Uterus (tissue), 3 donors: ENCODE measurements at regions not wholly inside any gene's neighbourhood (a gene's known extent, or its start where the extent isn't known, plus 50 kb on each side); places are given as distances from the start of the nearest gene placed in this dataset.

ENCODE experiments used
- DNase-seq, 2 donors: peaks; one replicate each; pipeline ENCODE4 v3.0.0-alpha.2; 2019 to 2020
- H3K27ac ChIP-seq, 2 donors: fragments of 200-600 bp; sonication (generic); 1 replicate in 1 of 2; 2 replicates in 1 of 2; pipeline ENCODE4 v1.5.1; 2016 to 2018
- H3K27me3 ChIP-seq, 2 donors: fragments of 200-600 bp; sonication (generic); one replicate each; pipeline ENCODE4 v1.5.1; 2018 to 2019; ENCODE audit warnings: control low read depth in 1 of 2
- H3K36me3 ChIP-seq, 2 donors: fragments of 200-600 bp; sonication (generic); one replicate each; pipeline ENCODE4 v1.5.1; 2019; ENCODE audit warnings: control low read depth in 1 of 2
- H3K4me1 ChIP-seq, 2 donors: fragments of 200-600 bp; sonication (generic); one replicate each; pipeline ENCODE4 v1.5.1; 2018 to 2019; ENCODE audit warnings: control low read depth in 1 of 2
- H3K4me3 ChIP-seq, 2 donors: fragments of 200-600 bp; sonication (generic); 1 replicate in 1 of 2; 2 replicates in 1 of 2; pipeline ENCODE4 v1.5.1; 2018 to 2019; ENCODE audit warnings: mild to moderate bottlenecking in 1 of 2
- H3K9me3 ChIP-seq, 2 donors: fragments of 200-600 bp; sonication (generic); one replicate each; pipeline ENCODE4 v1.5.1; 2019; ENCODE audit warnings: control low read depth in 1 of 2
- CTCF ChIP-seq, 4 experiments: fragments of 200-600 bp in 2 of 4; fragments of 450-650 bp in 2 of 4; sonication (generic) in 2 of 4; IDR thresholded peaks; one replicate each; pipeline ENCODE4 v1.5.1; 2016 to 2019; ENCODE audit warnings: antibody characterized with exemption in 4 of 4, mild to moderate bottlenecking in 2 of 4, moderate library complexity in 1 of 4
- POLR2A ChIP-seq, 2 donors: fragments of 450-650 bp; IDR thresholded peaks; one replicate each; pipeline ENCODE4 v1.6.1; 2016; ENCODE audit warnings: antibody characterized with exemption in 2 of 2, mild to moderate bottlenecking in 1 of 2, moderate library complexity in 1 of 2
- intact Hi-C: fragments of 100-400 bp; cut with DNase I; formaldehyde crosslinking; loops from one replicate; pipeline ENCODE4 v1.15.1; 2023; ENCODE audit warnings: low total_unique reads
- donor health status: DM: yes; HTN: yes; CAD: no.

GRCh38 chr11:29373725-29374124 lies 643.1 kb downstream of the KCNA4 start:
- no peaks in the 10 kb centered on the region for H3K4me1 ChIP-seq
- intact Hi-C loops: no loop called here
- peaks cover 0 to 9% of the 10 kb centered on the region in 2 donors for H3K9me3 ChIP-seq
- no peaks in the 10 kb centered on the region for H3K27me3 ChIP-seq
- H3K36me3 ChIP-seq: no peaks in the 10 kb centered on the region
- no peak overlapping the region for H3K4me3 ChIP-seq
- DNase-seq: no peak
- TF ChIP-seq CTCF (IDR thresholded peaks at IDR 0.05): no peak
- no peak for TF ChIP-seq POLR2A (IDR thresholded peaks at IDR 0.05)
- no peak overlapping the region for H3K27ac ChIP-seq

- intact Hi-C loops: no loop called here
- Histone ChIP-seq H3K27me3 (no peaks in the 10 kb centered on the region), H3K4me3 (no peak overlapping the region), H3K36me3 (no peaks in the 10 kb centered on the region), H3K9me3 (no peaks in the 10 kb centered on the region), H3K27ac (no peak overlapping the region), H3K4me1 (no peaks in the 10 kb centered on the region)
- no peak for DNase-seq
- TF ChIP-seq POLR2A (IDR thresholded peaks at IDR 0.05) (no peak), CTCF (IDR thresholded peaks at IDR 0.05) (no peak)
Observed at GRCh38 chr11:29368126-29368525, 648.7 kb downstream of the KCNA4 start.

GRCh38 chr11:29364006-29364405 lies 652.8 kb downstream of the KCNA4 start:
- no peak for DNase-seq
- TF ChIP-seq POLR2A (IDR thresholded peaks at IDR 0.05) (no peak), CTCF (IDR thresholded peaks at IDR 0.05) (no peak)
- Histone ChIP-seq H3K27ac (no peak overlapping the region), H3K9me3 (no peaks in the 10 kb centered on the region), H3K27me3 (no peaks in the 10 kb centered on the region), H3K4me3 (no peak overlapping the region), H3K36me3 (no peaks in the 10 kb centered on the region), H3K4me1 (no peaks in the 10 kb centered on the region)
- intact Hi-C loops: no loop called here

GRCh38 chr11:29361369-29361768 lies 655.5 kb downstream of the KCNA4 start:
- Histone ChIP-seq H3K9me3 (no peaks in the 10 kb centered on the region), H3K4me3 (no peak overlapping the region), H3K27ac (no peak overlapping the region), H3K4me1 (no peaks in the 10 kb centered on the region), H3K27me3 (no peaks in the 10 kb centered on the region), H3K36me3 (no peaks in the 10 kb centered on the region)
- no peak for TF ChIP-seq CTCF (IDR thresholded peaks at IDR 0.05)
- TF ChIP-seq POLR2A (IDR thresholded peaks at IDR 0.05): no peak
- intact Hi-C loops: no loop called here
- no peak for DNase-seq

- no peak overlapping the region for H3K27ac ChIP-seq
- intact Hi-C loops: no loop called here
- H3K9me3 ChIP-seq: no peaks in the 10 kb centered on the region
- no peaks in the 10 kb centered on the region for H3K4me1 ChIP-seq
- no peak for TF ChIP-seq POLR2A (IDR thresholded peaks at IDR 0.05)
- TF ChIP-seq CTCF (IDR thresholded peaks at IDR 0.05): no peak
- no peak overlapping the region for H3K4me3 ChIP-seq
- H3K27me3 ChIP-seq: peaks cover 0 to 5% of the 10 kb centered on the region in 2 donors
- DNase-seq: no peak
- no peaks in the 10 kb centered on the region for H3K36me3 ChIP-seq
Observed at GRCh38 chr11:29353833-29354232, 663.0 kb downstream of the KCNA4 start.
